Breast epithelium (tissue), 4 donors: ENCODE measurements at regions not wholly inside any gene's neighbourhood (a gene's known extent, or its start where the extent isn't known, plus 50 kb on each side); places are given as distances from the start of the nearest gene placed in this dataset.

Experiments used
- DNase-seq, 2 donors: peaks; one replicate each; pipeline ENCODE4 v3.0.0-alpha.2; 2019; ENCODE audit warnings: low spot score in 2 of 2
- H3K27ac ChIP-seq, 2 donors: fragments of 200-600 bp; sonication (generic) in 1 of 2; one replicate each; pipeline ENCODE4 v1.5.1; 2016 to 2019; ENCODE audit warnings: mild to moderate bottlenecking in 1 of 2
- H3K27me3 ChIP-seq, 2 donors: fragments of 200-600 bp; sonication (generic) in 1 of 2; one replicate each; pipeline versions ENCODE4 v1.5.1 to v1.6.0; 2017 to 2019; ENCODE audit warnings: control low read depth in 1 of 2, mild to moderate bottlenecking in 1 of 2
- H3K36me3 ChIP-seq: fragments of 200-600 bp; one replicate; pipeline ENCODE4 v1.5.1; 2019
- H3K4me1 ChIP-seq, 2 donors: fragments of 200-600 bp; sonication (generic); one replicate each; pipeline ENCODE4 v1.5.1; 2016 to 2019; ENCODE audit warnings: control low read depth in 1 of 2
- H3K4me3 ChIP-seq, 3 donors: fragments of 200-600 bp; sonication (generic); 1 replicate in 2 of 3; 2 replicates in 1 of 3; pipeline ENCODE4 v1.5.1; 2016 to 2019; ENCODE audit warnings: mild to moderate bottlenecking in 3 of 3, moderate library complexity in 2 of 3
- H3K9me3 ChIP-seq, 2 donors: fragments of 200-600 bp; sonication (generic) in 1 of 2; one replicate each; pipeline ENCODE4 v1.5.1; 2016 to 2019; ENCODE audit warnings: control low read depth in 1 of 2
- POLR2A ChIP-seq: fragments of 450-650 bp; IDR thresholded peaks from one replicate; pipeline ENCODE4 v1.6.1; 2016; ENCODE audit warnings: antibody characterized with exemption, mild to moderate bottlenecking, moderate library complexity
- POLR2AphosphoS5 ChIP-seq, 3 donors: sonication (generic); formaldehyde crosslinking; IDR thresholded peaks; one replicate each; pipeline ENCODE4 v1.6.1; 2017; ENCODE audit warnings: antibody characterized with exemption in 3 of 3
- intact Hi-C: fragments of 100-400 bp; cut with DNase I; formaldehyde crosslinking; loops from one replicate; pipeline ENCODE4 v1.15.1; 2023; ENCODE audit warnings: low total_unique reads
- TF ChIP-seq, protein P1 (sequence below), 3 donors: fragments of 450-650 bp; IDR thresholded peaks; one replicate each; pipeline ENCODE4 v1.5.1; 2016 to 2017; ENCODE audit warnings: antibody characterized with exemption in 3 of 3, mild to moderate bottlenecking in 3 of 3, moderate library complexity in 3 of 3

DNA sequence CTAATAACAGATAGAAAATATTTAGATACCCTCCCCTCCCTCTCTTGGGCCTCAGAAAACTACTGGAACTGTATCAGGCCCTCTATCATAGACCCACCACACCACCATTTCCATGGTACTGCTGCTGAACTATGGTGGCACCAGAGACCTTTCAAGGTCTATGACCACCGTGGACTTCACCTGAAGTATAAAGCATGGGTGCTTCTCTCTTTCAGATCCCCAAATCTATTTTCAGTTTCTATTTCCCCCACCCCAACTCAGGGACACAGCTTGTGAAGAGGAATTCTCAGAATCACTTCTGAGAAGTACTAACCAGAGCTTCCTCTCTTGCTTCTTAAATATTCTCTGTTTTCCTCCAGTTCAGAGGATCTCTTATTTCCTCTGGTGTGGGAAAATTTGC, 840.8 kb upstream of the HTR2C start:
- H3K9me3 ChIP-seq, result no peaks in the 10 kb centered on the region
- peaks cover 0 to 19% of the 10 kb centered on the region in 2 donors for H3K27me3 ChIP-seq
- H3K36me3 ChIP-seq, result no peaks in the 10 kb centered on the region
- no peak for TF ChIP-seq POLR2A
- no peak for TF ChIP-seq POLR2AphosphoS5 (IDR thresholded peaks at IDR 0.05)
- TF ChIP-seq, protein P1, sequence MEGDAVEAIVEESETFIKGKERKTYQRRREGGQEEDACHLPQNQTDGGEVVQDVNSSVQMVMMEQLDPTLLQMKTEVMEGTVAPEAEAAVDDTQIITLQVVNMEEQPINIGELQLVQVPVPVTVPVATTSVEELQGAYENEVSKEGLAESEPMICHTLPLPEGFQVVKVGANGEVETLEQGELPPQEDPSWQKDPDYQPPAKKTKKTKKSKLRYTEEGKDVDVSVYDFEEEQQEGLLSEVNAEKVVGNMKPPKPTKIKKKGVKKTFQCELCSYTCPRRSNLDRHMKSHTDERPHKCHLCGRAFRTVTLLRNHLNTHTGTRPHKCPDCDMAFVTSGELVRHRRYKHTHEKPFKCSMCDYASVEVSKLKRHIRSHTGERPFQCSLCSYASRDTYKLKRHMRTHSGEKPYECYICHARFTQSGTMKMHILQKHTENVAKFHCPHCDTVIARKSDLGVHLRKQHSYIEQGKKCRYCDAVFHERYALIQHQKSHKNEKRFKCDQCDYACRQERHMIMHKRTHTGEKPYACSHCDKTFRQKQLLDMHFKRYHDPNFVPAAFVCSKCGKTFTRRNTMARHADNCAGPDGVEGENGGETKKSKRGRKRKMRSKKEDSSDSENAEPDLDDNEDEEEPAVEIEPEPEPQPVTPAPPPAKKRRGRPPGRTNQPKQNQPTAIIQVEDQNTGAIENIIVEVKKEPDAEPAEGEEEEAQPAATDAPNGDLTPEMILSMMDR (IDR thresholded peaks at IDR 0.05), result no peak
- H3K4me1 ChIP-seq, result no peaks in the 10 kb centered on the region
- DNase-seq, result no peak
- H3K4me3 ChIP-seq, result no peak overlapping the region
- H3K27ac ChIP-seq, result no peak overlapping the region
- intact Hi-C loops, result loop anchor here (10.0 kb wide), 1 partner anchor 1688 kb away; no protein-coding TSS in a partner anchor

- H3K27ac ChIP-seq, result no peak overlapping the region
- H3K4me1 ChIP-seq, result no peaks in the 10 kb centered on the region
- TF ChIP-seq, protein P1 (IDR thresholded peaks at IDR 0.05), result no peak
- TF ChIP-seq POLR2A, result no peak
- DNase-seq, result no peak
- intact Hi-C loops, result loop anchor here (10.0 kb wide), 1 partner anchor 1687 kb away; no protein-coding TSS in a partner anchor
- no peaks in the 10 kb centered on the region for H3K9me3 ChIP-seq
- H3K36me3 ChIP-seq, result no peaks in the 10 kb centered on the region
- H3K4me3 ChIP-seq, result no peak overlapping the region
- H3K27me3 ChIP-seq, result peaks cover 0 to 23% of the 10 kb centered on the region in 2 donors
Observed at GRCh38 chrX:113741744-113742143, 842.1 kb upstream of the HTR2C start.

DNA sequence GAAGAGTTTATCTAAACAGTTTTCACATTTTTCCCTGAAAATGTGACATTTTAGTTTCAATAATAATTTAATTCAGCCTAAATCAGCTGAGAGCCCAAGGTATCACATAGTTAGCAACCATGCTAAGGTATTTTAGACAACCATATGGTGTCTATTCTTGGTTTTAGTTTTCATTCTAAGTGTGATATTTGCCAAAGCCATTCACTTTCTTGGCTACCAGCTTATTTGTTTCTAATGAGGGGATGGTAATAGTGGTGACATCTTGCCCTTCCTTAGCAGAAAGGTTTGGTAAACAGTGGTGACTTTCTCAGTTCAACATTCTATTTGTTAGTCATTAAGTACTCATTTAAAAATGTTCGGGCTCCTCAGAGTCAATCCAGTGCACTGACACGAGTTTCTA, 854.9 kb upstream of the HTR2C start:
- no peak for DNase-seq
- no peak for TF ChIP-seq POLR2AphosphoS5 (IDR thresholded peaks at IDR 0.05)
- TF ChIP-seq POLR2A, result no peak
- TF ChIP-seq, protein P1 (IDR thresholded peaks at IDR 0.05), result no peak
- H3K27ac ChIP-seq, result no peak overlapping the region
- H3K27me3 ChIP-seq, result peaks cover 0 to 29% of the 10 kb centered on the region in 2 donors
- H3K9me3 ChIP-seq, result peaks cover 0 to 23% of the 10 kb centered on the region in 2 donors
- intact Hi-C loops, result no loop called here
- H3K36me3 ChIP-seq, result no peaks in the 10 kb centered on the region
- H3K4me3 ChIP-seq, result no peak overlapping the region
- no peaks in the 10 kb centered on the region for H3K4me1 ChIP-seq

DNA sequence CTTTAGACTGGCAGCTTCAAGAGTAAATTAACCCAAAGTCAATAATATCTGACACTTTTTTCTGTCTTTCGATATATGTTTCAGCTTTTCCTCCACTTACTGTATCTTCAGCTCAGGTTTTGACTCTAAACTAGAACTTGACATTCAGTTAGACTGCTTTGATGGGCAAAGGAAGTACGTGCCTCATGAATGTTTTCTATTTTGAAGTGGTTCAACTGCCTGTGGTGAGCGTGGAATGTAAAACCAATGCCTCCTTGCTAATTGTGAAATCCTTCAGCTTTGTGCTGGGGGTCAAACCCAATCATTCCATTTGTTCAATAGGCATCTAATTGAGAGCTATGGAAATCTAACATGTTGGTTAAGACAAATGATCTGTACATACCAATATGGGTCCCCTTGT, 857.0 kb upstream of the HTR2C start:
- no peak for DNase-seq
- Histone ChIP-seq H3K4me3 (no peak overlapping the region), H3K27ac (no peak overlapping the region), H3K4me1 (no peaks in the 10 kb centered on the region), H3K36me3 (no peaks in the 10 kb centered on the region), H3K27me3 (peaks cover 0 to 42% of the 10 kb centered on the region in 2 donors), H3K9me3 (peaks cover 0 to 15% of the 10 kb centered on the region in 2 donors)
- intact Hi-C loops, result no loop called here
- TF ChIP-seq POLR2A (no peak), POLR2AphosphoS5 (IDR thresholded peaks at IDR 0.05) (no peak)
- TF ChIP-seq, protein P1 (IDR thresholded peaks at IDR 0.05), result no peak

DNA sequence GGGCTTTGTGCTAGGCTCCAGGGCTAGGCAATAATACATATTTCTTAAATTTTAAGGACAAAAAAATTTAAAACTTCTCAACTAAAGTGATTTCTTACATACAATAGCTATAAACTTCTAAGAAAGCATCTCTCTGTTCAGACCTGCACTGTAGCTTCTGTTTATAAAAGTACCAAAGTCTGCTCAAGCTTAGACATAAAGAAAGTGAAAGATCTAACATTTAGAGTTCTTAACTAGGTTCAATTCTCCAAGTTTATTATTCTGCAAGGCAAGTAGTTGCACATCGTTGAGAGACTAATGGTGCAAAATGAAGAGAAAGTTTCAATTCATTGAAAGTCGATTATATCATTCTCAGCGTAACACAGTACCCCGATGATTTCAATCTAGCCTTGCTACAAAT, 857.4 kb upstream of the HTR2C start:
- no peak for TF ChIP-seq POLR2A
- TF ChIP-seq, protein P1 (IDR thresholded peaks at IDR 0.05), result no peak
- no peak for TF ChIP-seq POLR2AphosphoS5 (IDR thresholded peaks at IDR 0.05)
- Histone ChIP-seq H3K4me3 (no peak overlapping the region), H3K9me3 (peaks cover 0 to 15% of the 10 kb centered on the region in 2 donors), H3K4me1 (no peaks in the 10 kb centered on the region), H3K36me3 (no peaks in the 10 kb centered on the region), H3K27me3 (peaks cover 0 to 42% of the 10 kb centered on the region in 2 donors), H3K27ac (no peak overlapping the region)
- intact Hi-C loops, result no loop called here
- DNase-seq, result no peak
